Caco-2 (cell line): ENCODE measurements at regions not wholly inside any gene's neighbourhood (a gene's known extent, or its start where the extent isn't known, plus 50 kb on each side); places are given as distances from the start of the nearest gene placed in this dataset.

Source experiments
- BruUV-seq: library from RNA; stranded (reverse); fragments of 400-500 nt; replicated peaks from 2 replicates; lab custom pipeline; 2021; lab: Mats Ljungman, UMichigan
- CTCF ChIA-PET: fragments of 300-600 bp; sonication (Branson Sonifier 250); formaldehyde crosslinking; loops from one replicate; lab custom pipeline; 2022; ENCODE audit warnings: antibody characterized with exemption; lab: Charles Lee
- POLR2A ChIA-PET: fragments of 300-600 bp; sonication (Branson Sonifier 250); formaldehyde crosslinking; loops from one replicate; lab custom pipeline; 2022; ENCODE audit warnings: antibody characterized with exemption; lab: Charles Lee
- DNase-seq, 2 experiments: peaks; one replicate each; pipeline versions ENCODE4 v3.0.0 to v3.0.0-alpha.2; 2020 to 2022
- H3K27me3 ChIP-seq: replicated peaks from 2 replicates; pipeline ENCODE4 v1.6.0; 2011; ENCODE audit warnings: low read length; ENCODE audit not compliant: control insufficient read depth, insufficient read depth
- H3K36me3 ChIP-seq: 2 replicates; pipeline ENCODE4 v1.5.1; 2011; ENCODE audit warnings: low read length; ENCODE audit not compliant: control insufficient read depth, insufficient read depth
- H3K4me1 ChIP-seq: fragments of 250-450 bp; sonication (Bioruptor Pico); 2 replicates; pipeline ENCODE4 v1.5.1; 2020; ENCODE audit warnings: mild to moderate bottlenecking
- H3K4me3 ChIP-seq: 2 replicates; pipeline ENCODE4 v1.5.1; 2011; ENCODE audit warnings: low read depth, mild to moderate bottlenecking, control low read depth, low read length
- H3K9me3 ChIP-seq: fragments of 250-450 bp; sonication (Bioruptor Pico); 2 replicates; pipeline ENCODE4 v1.5.1; 2020; ENCODE audit warnings: mild to moderate bottlenecking, moderate library complexity
- H3K27ac Mint-ChIP-seq: one replicate; pipeline ENCODE4 v1.8.0; 2022; ENCODE audit warnings: mixed read lengths; ENCODE audit not compliant: unreplicated experiment
- H3K27me3 Mint-ChIP-seq: one replicate; pipeline ENCODE4 v1.8.0; 2022; ENCODE audit warnings: mixed read lengths; ENCODE audit not compliant: insufficient read depth, unreplicated experiment
- H3K36me3 Mint-ChIP-seq: one replicate; pipeline ENCODE4 v1.8.0; 2022; ENCODE audit warnings: mild to moderate bottlenecking, mixed read lengths; ENCODE audit not compliant: insufficient read depth, unreplicated experiment
- H3K4me1 Mint-ChIP-seq: one replicate; pipeline ENCODE4 v1.8.0; 2022; ENCODE audit warnings: low read depth, mixed read lengths; ENCODE audit not compliant: unreplicated experiment
- H3K4me3 Mint-ChIP-seq: one replicate; pipeline ENCODE4 v1.8.0; 2022; ENCODE audit warnings: mild to moderate bottlenecking, moderate library complexity, mixed read lengths; ENCODE audit not compliant: unreplicated experiment
- H3K9me3 Mint-ChIP-seq: one replicate; pipeline ENCODE4 v1.8.0; 2022; ENCODE audit warnings: mixed read lengths; ENCODE audit not compliant: unreplicated experiment
- CTCF ChIP-seq, 2 experiments: fragments of 200-600 bp in 1 of 2; IDR thresholded peaks; 1 replicate in 1 of 2; 2 replicates in 1 of 2; pipeline versions ENCODE4 v1.5.1 to v1.8.0; 2011 to 2022; ENCODE audit warnings: antibody characterized with exemption in 1 of 2, control low read depth in 1 of 2, inconsistent platforms in 1 of 2, low read depth in 1 of 2, low read length in 1 of 2, mild to moderate bottlenecking in 1 of 2, moderate library complexity in 1 of 2; ENCODE audit not compliant: insufficient read depth in 1 of 2, severe bottlenecking in 1 of 2, unreplicated experiment in 1 of 2
- intact Hi-C: fragments of 100-400 bp; cut with micrococcal nuclease; formaldehyde crosslinking; loops from one replicate; pipeline ENCODE4 v1.10.0; 2022; ENCODE audit not compliant: unreplicated experiment

- ChIA-PET POLR2A (no interaction called here), CTCF (no interaction called here)
- no peak overlapping the region for H3K4me3 Mint-ChIP-seq
- H3K9me3 Mint-ChIP-seq: no peaks in the 10 kb centered on the region
- peaks cover under 1% of the 10 kb centered on the region for H3K27me3 Mint-ChIP-seq
- H3K27ac Mint-ChIP-seq: no peak overlapping the region
- H3K27me3 ChIP-seq: no peaks in the 10 kb centered on the region
- H3K4me1 ChIP-seq: no peaks in the 10 kb centered on the region
- H3K4me1 Mint-ChIP-seq: no peaks in the 10 kb centered on the region
- no peaks in the 10 kb centered on the region for H3K36me3 Mint-ChIP-seq
- BruUV-seq: no TSS peak
- H3K4me3 ChIP-seq: no peak overlapping the region
- no peak for TF ChIP-seq CTCF (IDR thresholded peaks at IDR 0.05; ENCODE audit: insufficient read depth in 1 of 2, low read depth in 1 of 2, low read length in 1 of 2, severe bottlenecking in 1 of 2, unreplicated experiment in 1 of 2)
- H3K36me3 ChIP-seq: no peaks in the 10 kb centered on the region
- H3K9me3 ChIP-seq: peaks cover 10% of the 10 kb centered on the region; the same call in 1 of the 2 replicates
- DNase-seq: no peak
- intact Hi-C loops: no loop called here
These were observed 151.7 kb upstream of the RTL1 start for GRCh38 chr14:101055106-101055662.

DNA sequence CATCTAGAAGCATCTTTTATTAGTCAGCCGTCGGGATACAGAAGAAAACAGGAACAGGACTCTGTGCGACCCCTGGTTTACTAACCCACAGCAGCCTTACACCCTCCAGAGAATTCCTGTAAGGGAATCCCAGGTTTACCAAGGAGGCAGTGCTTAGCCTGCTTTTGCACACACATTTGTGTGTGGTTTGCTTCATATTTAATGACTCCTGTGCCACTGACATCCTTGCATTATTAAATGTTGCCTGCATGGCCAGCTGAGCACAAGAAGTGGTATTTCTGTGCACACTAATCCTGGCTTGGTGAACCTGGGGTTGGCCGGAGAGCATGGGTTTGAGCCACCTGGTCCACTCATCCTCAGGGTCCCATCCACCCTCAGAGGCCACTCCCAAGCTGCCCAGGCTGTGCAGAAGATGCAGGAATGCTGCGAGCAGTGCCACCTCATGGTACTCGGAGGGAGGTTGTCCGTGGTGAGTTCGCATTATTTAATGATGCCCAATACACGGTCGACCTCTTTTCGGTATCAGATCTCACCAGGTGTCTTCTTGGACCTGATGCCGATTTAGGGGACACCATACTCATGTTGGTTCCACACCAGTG is 152.4 kb upstream of the RTL1 start:
- no TSS peak for BruUV-seq
- Mint-ChIP-seq H3K27me3 (peaks cover 4% of the 10 kb centered on the region), H3K9me3 (no peaks in the 10 kb centered on the region), H3K36me3 (no peaks in the 10 kb centered on the region), H3K4me1 (no peaks in the 10 kb centered on the region), H3K27ac (no peak overlapping the region), H3K4me3 (no peak overlapping the region)
- ChIA-PET CTCF (no interaction called here), POLR2A (no interaction called here)
- intact Hi-C loops: no loop called here
- H3K36me3 ChIP-seq: no peaks in the 10 kb centered on the region
- H3K27me3 ChIP-seq: no peaks in the 10 kb centered on the region
- TF ChIP-seq CTCF (IDR thresholded peaks at IDR 0.05; ENCODE audit: insufficient read depth in 1 of 2, low read depth in 1 of 2, low read length in 1 of 2, severe bottlenecking in 1 of 2, unreplicated experiment in 1 of 2): no peak
- H3K9me3 ChIP-seq: peaks cover 10% of the 10 kb centered on the region; the same call in 1 of the 2 replicates
- H3K4me3 ChIP-seq: no peak overlapping the region
- no peak for DNase-seq
- no peaks in the 10 kb centered on the region for H3K4me1 ChIP-seq

GRCh38 chr14:101056446-101056845 is 152.9 kb upstream of the RTL1 start:
- TF ChIP-seq CTCF (IDR thresholded peaks at IDR 0.05; ENCODE audit: insufficient read depth in 1 of 2, low read depth in 1 of 2, low read length in 1 of 2, severe bottlenecking in 1 of 2, unreplicated experiment in 1 of 2): no peak
- no peaks in the 10 kb centered on the region for H3K4me1 Mint-ChIP-seq
- POLR2A ChIA-PET: no interaction called here
- H3K27ac Mint-ChIP-seq: no peak overlapping the region
- H3K9me3 Mint-ChIP-seq: no peaks in the 10 kb centered on the region
- no peaks in the 10 kb centered on the region for H3K36me3 ChIP-seq
- no peaks in the 10 kb centered on the region for H3K36me3 Mint-ChIP-seq
- H3K4me1 ChIP-seq: no peaks in the 10 kb centered on the region
- H3K27me3 Mint-ChIP-seq: peaks cover 6% of the 10 kb centered on the region
- H3K4me3 Mint-ChIP-seq: no peak overlapping the region
- BruUV-seq: no TSS peak
- CTCF ChIA-PET: no interaction called here
- H3K4me3 ChIP-seq: no peak overlapping the region
- H3K9me3 ChIP-seq: peaks cover 10% of the 10 kb centered on the region; the same call in 1 of the 2 replicates
- intact Hi-C loops: no loop called here
- no peaks in the 10 kb centered on the region for H3K27me3 ChIP-seq
- no peak for DNase-seq
